ENCODE measurements at regions not wholly inside any gene's neighbourhood (a gene's known extent, or its start where the extent isn't known, plus 50 kb on each side); places are given as distances from the start of the nearest gene placed in this dataset.

DNA sequence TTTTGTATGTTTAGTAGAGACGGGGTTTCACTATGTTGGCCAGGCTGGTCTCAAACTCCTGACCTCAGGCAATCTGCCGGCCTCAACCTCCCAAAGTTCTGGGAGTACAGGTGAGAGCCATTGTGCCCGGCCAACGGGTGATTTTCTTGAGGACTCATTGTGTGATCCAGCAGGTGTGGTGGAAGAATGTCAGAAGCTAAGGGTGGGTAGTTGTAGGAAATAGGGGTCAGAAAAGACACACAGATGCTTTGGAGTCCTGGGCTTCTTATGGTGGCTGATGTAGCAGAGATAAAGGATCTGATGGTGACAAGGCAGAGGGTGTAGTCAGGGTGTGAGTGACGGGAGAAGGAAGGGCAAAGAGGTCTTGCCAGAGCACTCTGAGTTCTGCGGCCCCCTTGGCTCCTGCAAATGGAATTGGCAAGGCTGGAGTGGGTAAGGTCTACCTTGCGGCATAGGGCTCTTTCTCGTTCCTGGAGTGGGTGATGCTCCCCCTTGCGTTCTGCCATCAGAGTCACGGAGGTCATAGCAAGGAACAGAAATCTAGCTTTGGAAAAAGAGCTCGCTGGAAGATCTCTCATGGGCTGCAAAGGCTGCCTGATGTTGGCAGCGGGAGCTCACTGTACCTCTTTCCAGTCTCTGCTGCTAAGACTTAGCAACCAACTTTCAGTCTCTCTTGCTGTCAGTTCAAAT lies 97.2 kb downstream of the SREK1 start:
- no peak for TF ChIP-seq YY1 (IDR thresholded peaks at IDR 0.05; ENCODE audit: low read depth)
- TF ChIP-seq, protein P1, sequence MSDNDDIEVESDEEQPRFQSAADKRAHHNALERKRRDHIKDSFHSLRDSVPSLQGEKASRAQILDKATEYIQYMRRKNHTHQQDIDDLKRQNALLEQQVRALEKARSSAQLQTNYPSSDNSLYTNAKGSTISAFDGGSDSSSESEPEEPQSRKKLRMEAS (IDR thresholded peaks at IDR 0.05), result no peak
- no peak for TF ChIP-seq TAF1 (IDR thresholded peaks at IDR 0.05; ENCODE audit: low read depth)
- TF ChIP-seq, protein P2, sequence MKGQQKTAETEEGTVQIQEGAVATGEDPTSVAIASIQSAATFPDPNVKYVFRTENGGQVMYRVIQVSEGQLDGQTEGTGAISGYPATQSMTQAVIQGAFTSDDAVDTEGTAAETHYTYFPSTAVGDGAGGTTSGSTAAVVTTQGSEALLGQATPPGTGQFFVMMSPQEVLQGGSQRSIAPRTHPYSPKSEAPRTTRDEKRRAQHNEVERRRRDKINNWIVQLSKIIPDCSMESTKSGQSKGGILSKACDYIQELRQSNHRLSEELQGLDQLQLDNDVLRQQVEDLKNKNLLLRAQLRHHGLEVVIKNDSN (IDR thresholded peaks at IDR 0.05), result no peak
- no peak for TF ChIP-seq EP300 (IDR thresholded peaks at IDR 0.05; ENCODE audit: borderline replicate concordance)
- TF ChIP-seq, protein P3, sequence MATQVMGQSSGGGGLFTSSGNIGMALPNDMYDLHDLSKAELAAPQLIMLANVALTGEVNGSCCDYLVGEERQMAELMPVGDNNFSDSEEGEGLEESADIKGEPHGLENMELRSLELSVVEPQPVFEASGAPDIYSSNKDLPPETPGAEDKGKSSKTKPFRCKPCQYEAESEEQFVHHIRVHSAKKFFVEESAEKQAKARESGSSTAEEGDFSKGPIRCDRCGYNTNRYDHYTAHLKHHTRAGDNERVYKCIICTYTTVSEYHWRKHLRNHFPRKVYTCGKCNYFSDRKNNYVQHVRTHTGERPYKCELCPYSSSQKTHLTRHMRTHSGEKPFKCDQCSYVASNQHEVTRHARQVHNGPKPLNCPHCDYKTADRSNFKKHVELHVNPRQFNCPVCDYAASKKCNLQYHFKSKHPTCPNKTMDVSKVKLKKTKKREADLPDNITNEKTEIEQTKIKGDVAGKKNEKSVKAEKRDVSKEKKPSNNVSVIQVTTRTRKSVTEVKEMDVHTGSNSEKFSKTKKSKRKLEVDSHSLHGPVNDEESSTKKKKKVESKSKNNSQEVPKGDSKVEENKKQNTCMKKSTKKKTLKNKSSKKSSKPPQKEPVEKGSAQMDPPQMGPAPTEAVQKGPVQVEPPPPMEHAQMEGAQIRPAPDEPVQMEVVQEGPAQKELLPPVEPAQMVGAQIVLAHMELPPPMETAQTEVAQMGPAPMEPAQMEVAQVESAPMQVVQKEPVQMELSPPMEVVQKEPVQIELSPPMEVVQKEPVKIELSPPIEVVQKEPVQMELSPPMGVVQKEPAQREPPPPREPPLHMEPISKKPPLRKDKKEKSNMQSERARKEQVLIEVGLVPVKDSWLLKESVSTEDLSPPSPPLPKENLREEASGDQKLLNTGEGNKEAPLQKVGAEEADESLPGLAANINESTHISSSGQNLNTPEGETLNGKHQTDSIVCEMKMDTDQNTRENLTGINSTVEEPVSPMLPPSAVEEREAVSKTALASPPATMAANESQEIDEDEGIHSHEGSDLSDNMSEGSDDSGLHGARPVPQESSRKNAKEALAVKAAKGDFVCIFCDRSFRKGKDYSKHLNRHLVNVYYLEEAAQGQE (IDR thresholded peaks at IDR 0.05; ENCODE audit: low read depth), result no peak

Data from Ishikawa (cell line).